ENCODE measurements at regions not wholly inside any gene's neighbourhood (a gene's known extent, or its start where the extent isn't known, plus 50 kb on each side); places are given as distances from the start of the nearest gene placed in this dataset.

DNA sequence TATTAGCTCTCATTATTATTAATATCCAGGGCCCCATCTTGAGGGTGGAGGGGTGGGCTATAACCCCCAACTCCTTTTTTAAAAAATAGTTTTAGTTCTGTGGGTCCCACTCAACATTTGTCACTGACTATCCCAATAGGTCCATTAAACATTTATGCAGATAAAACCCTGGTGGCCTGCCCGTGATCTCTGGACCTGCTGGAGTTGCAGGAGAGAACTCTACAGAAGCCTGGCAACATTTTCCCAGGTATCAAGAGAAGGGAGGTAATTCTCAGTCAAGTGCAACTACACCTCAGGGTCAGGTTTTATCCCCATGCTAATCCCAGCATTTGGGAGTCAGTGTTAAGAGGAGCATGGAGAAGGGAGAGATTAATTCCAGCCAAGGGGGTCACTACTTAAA lies 264.4 kb upstream of the PROK2 start:
- Mint-ChIP-seq H3K4me1 (peaks cover 20% of the 10 kb centered on the region), H3K27ac (peak overlapping the region in 1 of 7 donors; percentile 25), H3K36me3 (peaks cover 11 to 16% of the 10 kb centered on the region in 2 donors), H3K27me3 (ENCODE audit: low read depth in 3 of 3) (peaks cover 1 to 2% (median 2%) of the 10 kb centered on the region in 3 donors), H3K9me3 (no peaks in the 10 kb centered on the region), H3K4me3 (no peak overlapping the region)
- Histone ChIP-seq H3K4me1 (ENCODE audit: control insufficient read depth in 1 of 2, insufficient read depth in 2 of 2, low read length in 2 of 2) (peaks cover 18 to 19% of the 10 kb centered on the region in 2 donors), H3K4me3 (replicated peaks in 1 of 3; ENCODE audit: low read depth in 2 of 3, low read length in 3 of 3) (no peak overlapping the region), H3K9me3 (replicated peaks in 1 of 2; ENCODE audit: control insufficient read depth in 1 of 2, insufficient read depth in 1 of 2, low read length in 2 of 2) (no peaks in the 10 kb centered on the region), H2AFZ (ENCODE audit: insufficient read depth, low read depth, low read length, poor library complexity, severe bottlenecking) (no peak overlapping the region), H3K27me3 (ENCODE audit: control insufficient read depth in 2 of 2, insufficient read depth in 2 of 2, low read length in 2 of 2) (no peaks in the 10 kb centered on the region), H3K36me3 (replicated peaks in 1 of 2; ENCODE audit: control insufficient read depth in 1 of 2, insufficient read depth in 2 of 2, low read length in 2 of 2) (no peaks in the 10 kb centered on the region), H3K4me2 (replicated peaks; ENCODE audit: extremely low read depth, low read length, poor library complexity, severe bottlenecking) (no peak overlapping the region), H4K20me1 (ENCODE audit: insufficient read depth, low read length) (no peaks in the 10 kb centered on the region), H3K9ac (ENCODE audit: insufficient read depth, low read length, poor library complexity, severe bottlenecking) (no peak overlapping the region), H3K27ac (ENCODE audit: low read depth in 1 of 2, low read length in 2 of 2) (no peak overlapping the region), H3K79me2 (ENCODE audit: insufficient read depth, low read length) (no peaks in the 10 kb centered on the region)
- TF ChIP-seq, protein P1, sequence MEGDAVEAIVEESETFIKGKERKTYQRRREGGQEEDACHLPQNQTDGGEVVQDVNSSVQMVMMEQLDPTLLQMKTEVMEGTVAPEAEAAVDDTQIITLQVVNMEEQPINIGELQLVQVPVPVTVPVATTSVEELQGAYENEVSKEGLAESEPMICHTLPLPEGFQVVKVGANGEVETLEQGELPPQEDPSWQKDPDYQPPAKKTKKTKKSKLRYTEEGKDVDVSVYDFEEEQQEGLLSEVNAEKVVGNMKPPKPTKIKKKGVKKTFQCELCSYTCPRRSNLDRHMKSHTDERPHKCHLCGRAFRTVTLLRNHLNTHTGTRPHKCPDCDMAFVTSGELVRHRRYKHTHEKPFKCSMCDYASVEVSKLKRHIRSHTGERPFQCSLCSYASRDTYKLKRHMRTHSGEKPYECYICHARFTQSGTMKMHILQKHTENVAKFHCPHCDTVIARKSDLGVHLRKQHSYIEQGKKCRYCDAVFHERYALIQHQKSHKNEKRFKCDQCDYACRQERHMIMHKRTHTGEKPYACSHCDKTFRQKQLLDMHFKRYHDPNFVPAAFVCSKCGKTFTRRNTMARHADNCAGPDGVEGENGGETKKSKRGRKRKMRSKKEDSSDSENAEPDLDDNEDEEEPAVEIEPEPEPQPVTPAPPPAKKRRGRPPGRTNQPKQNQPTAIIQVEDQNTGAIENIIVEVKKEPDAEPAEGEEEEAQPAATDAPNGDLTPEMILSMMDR (IDR thresholded peaks at IDR 0.05): no peak
- 100% methylated on average over 1 of the region's 1 CpG for WGBS (ENCODE audit: insufficient coverage)
- intact Hi-C loops (cut with micrococcal nuclease): no loop called here
- no peak for DNase-seq

- Histone ChIP-seq H3K4me1 (ENCODE audit: control insufficient read depth in 1 of 2, insufficient read depth in 2 of 2, low read length in 2 of 2) (peaks cover 22 to 23% of the 10 kb centered on the region in 2 donors), H2AFZ (ENCODE audit: insufficient read depth, low read depth, low read length, poor library complexity, severe bottlenecking) (no peak overlapping the region), H3K9ac (ENCODE audit: insufficient read depth, low read length, poor library complexity, severe bottlenecking) (no peak overlapping the region), H3K4me3 (replicated peaks in 1 of 3; ENCODE audit: low read depth in 2 of 3, low read length in 3 of 3) (no peak overlapping the region), H4K20me1 (ENCODE audit: insufficient read depth, low read length) (no peaks in the 10 kb centered on the region), H3K27ac (ENCODE audit: low read depth in 1 of 2, low read length in 2 of 2) (no peak overlapping the region), H3K27me3 (ENCODE audit: control insufficient read depth in 2 of 2, insufficient read depth in 2 of 2, low read length in 2 of 2) (no peaks in the 10 kb centered on the region), H3K36me3 (replicated peaks in 1 of 2; ENCODE audit: control insufficient read depth in 1 of 2, insufficient read depth in 2 of 2, low read length in 2 of 2) (no peaks in the 10 kb centered on the region), H3K4me2 (replicated peaks; ENCODE audit: extremely low read depth, low read length, poor library complexity, severe bottlenecking) (no peak overlapping the region), H3K9me3 (replicated peaks in 1 of 2; ENCODE audit: control insufficient read depth in 1 of 2, insufficient read depth in 1 of 2, low read length in 2 of 2) (no peaks in the 10 kb centered on the region), H3K79me2 (ENCODE audit: insufficient read depth, low read length) (no peaks in the 10 kb centered on the region)
- H3K27ac Mint-ChIP-seq: peak overlapping the region in 4 of 7 donors; percentile 68 to 79 (median 74)
- no peaks in the 10 kb centered on the region for H3K9me3 Mint-ChIP-seq
- peaks cover 24% of the 10 kb centered on the region for H3K4me1 Mint-ChIP-seq
- peaks cover 15 to 20% of the 10 kb centered on the region in 2 donors for H3K36me3 Mint-ChIP-seq
- WGBS (ENCODE audit: insufficient coverage): 74% methylated on average over 3 of the region's 5 CpGs
- TF ChIP-seq, protein P1 (IDR thresholded peaks at IDR 0.05): no peak
- no peak for DNase-seq
- H3K4me3 Mint-ChIP-seq: no peak overlapping the region
- intact Hi-C loops (cut with micrococcal nuclease): no loop called here
- peaks cover 1 to 2% (median 2%) of the 10 kb centered on the region in 3 donors for H3K27me3 Mint-ChIP-seq (ENCODE audit: low read depth in 3 of 3)
These were observed 263.9 kb upstream of the PROK2 start for GRCh38 chr3:72048873-72049272.
